ENCODE measurements at regions not wholly inside any gene's neighbourhood (a gene's known extent, or its start where the extent isn't known, plus 50 kb on each side); places are given as distances from the start of the nearest gene placed in this dataset.

- H3K4me3 Mint-ChIP-seq (ENCODE audit: unreplicated experiment) = no peak overlapping the region
Measured at GRCh38 chr7:16223963-16224707, 197.2 kb downstream of the CRPPA start.

GRCh38 chr7:16212610-16213009 is 208.7 kb downstream of the CRPPA start:
- Mint-ChIP-seq H3K27me3 (ENCODE audit: low read depth, unreplicated experiment) (no peaks in the 10 kb centered on the region), H3K9me3 (ENCODE audit: unreplicated experiment) (no peaks in the 10 kb centered on the region), H3K4me1 (ENCODE audit: low read depth, unreplicated experiment) (no peaks in the 10 kb centered on the region), H3K27ac (ENCODE audit: unreplicated experiment) (no peak overlapping the region), H3K36me3 (ENCODE audit: low read depth, unreplicated experiment) (no peaks in the 10 kb centered on the region), H3K4me3 (ENCODE audit: unreplicated experiment) (no peak overlapping the region)
- Histone ChIP-seq H3K27me3 (ENCODE audit: insufficient read depth, low read length) (no peaks in the 10 kb centered on the region), H3K9me3 (ENCODE audit: insufficient read depth, low read depth, low read length) (no peaks in the 10 kb centered on the region), H3K79me2 (ENCODE audit: insufficient read depth, low read length) (no peaks in the 10 kb centered on the region), H3K4me3 (ENCODE audit: insufficient read depth, low read depth, low read length) (no peak overlapping the region), H3K27ac (ENCODE audit: low read depth, low read length) (no peak overlapping the region), H3K4me1 (ENCODE audit: insufficient read depth, low read length) (no peaks in the 10 kb centered on the region), H2AFZ (ENCODE audit: low read depth, low read length) (no peak overlapping the region), H3K36me3 (ENCODE audit: insufficient read depth, low read length) (no peaks in the 10 kb centered on the region), H3K4me2 (ENCODE audit: low read length) (no peak overlapping the region), H3K9ac (ENCODE audit: low read length) (no peak overlapping the region), H4K20me1 (ENCODE audit: insufficient read depth, low read length) (no peaks in the 10 kb centered on the region)
- no peak for FAIRE-seq
- DNase-seq (ENCODE audit: low read depth) = no peak
- no peak for TF ChIP-seq CTCF (IDR thresholded peaks at IDR 0.05; ENCODE audit: insufficient read depth, low read depth, low read length)
- no peak for TF ChIP-seq EZH2 (IDR thresholded peaks at IDR 0.05; ENCODE audit: insufficient read depth, low read length)

More at GRCh38 chr7:16223963-16224707, 197.2 kb downstream of the CRPPA start:
- Mint-ChIP-seq H3K36me3 (ENCODE audit: low read depth, unreplicated experiment) (no peaks in the 10 kb centered on the region), H3K4me1 (ENCODE audit: low read depth, unreplicated experiment) (no peaks in the 10 kb centered on the region), H3K9me3 (ENCODE audit: unreplicated experiment) (no peaks in the 10 kb centered on the region), H3K27me3 (ENCODE audit: low read depth, unreplicated experiment) (no peaks in the 10 kb centered on the region), H3K27ac (ENCODE audit: unreplicated experiment) (no peak overlapping the region)
- Histone ChIP-seq H3K79me2 (ENCODE audit: insufficient read depth, low read length) (no peaks in the 10 kb centered on the region), H3K27me3 (ENCODE audit: insufficient read depth, low read length) (no peaks in the 10 kb centered on the region), H3K4me2 (ENCODE audit: low read length) (no peak overlapping the region), H3K4me1 (ENCODE audit: insufficient read depth, low read length) (no peaks in the 10 kb centered on the region), H3K36me3 (ENCODE audit: insufficient read depth, low read length) (no peaks in the 10 kb centered on the region), H3K9me3 (ENCODE audit: insufficient read depth, low read depth, low read length) (no peaks in the 10 kb centered on the region), H3K27ac (ENCODE audit: low read depth, low read length) (no peak overlapping the region), H4K20me1 (ENCODE audit: insufficient read depth, low read length) (no peaks in the 10 kb centered on the region), H3K4me3 (ENCODE audit: insufficient read depth, low read depth, low read length) (no peak overlapping the region), H2AFZ (ENCODE audit: low read depth, low read length) (no peak overlapping the region), H3K9ac (ENCODE audit: low read length) (no peak overlapping the region)
- no peak for TF ChIP-seq CTCF (IDR thresholded peaks at IDR 0.05; ENCODE audit: insufficient read depth, low read depth, low read length)
- DNase-seq (ENCODE audit: low read depth) = no peak
- FAIRE-seq = no peak

GRCh38 chr7:16212032-16212431 is 209.3 kb downstream of the CRPPA start:
- TF ChIP-seq EZH2 (IDR thresholded peaks at IDR 0.05; ENCODE audit: insufficient read depth, low read length) (no peak), CTCF (IDR thresholded peaks at IDR 0.05; ENCODE audit: insufficient read depth, low read depth, low read length) (no peak)
- Histone ChIP-seq H3K4me1 (ENCODE audit: insufficient read depth, low read length) (no peaks in the 10 kb centered on the region), H3K9me3 (ENCODE audit: insufficient read depth, low read depth, low read length) (no peaks in the 10 kb centered on the region), H3K36me3 (ENCODE audit: insufficient read depth, low read length) (no peaks in the 10 kb centered on the region), H3K27ac (ENCODE audit: low read depth, low read length) (no peak overlapping the region), H3K79me2 (ENCODE audit: insufficient read depth, low read length) (no peaks in the 10 kb centered on the region), H2AFZ (ENCODE audit: low read depth, low read length) (no peak overlapping the region), H3K9ac (ENCODE audit: low read length) (no peak overlapping the region), H3K27me3 (ENCODE audit: insufficient read depth, low read length) (no peaks in the 10 kb centered on the region), H3K4me2 (ENCODE audit: low read length) (no peak overlapping the region), H4K20me1 (ENCODE audit: insufficient read depth, low read length) (no peaks in the 10 kb centered on the region), H3K4me3 (ENCODE audit: insufficient read depth, low read depth, low read length) (no peak overlapping the region)
- Mint-ChIP-seq H3K36me3 (ENCODE audit: low read depth, unreplicated experiment) (no peaks in the 10 kb centered on the region), H3K4me1 (ENCODE audit: low read depth, unreplicated experiment) (no peaks in the 10 kb centered on the region), H3K27me3 (ENCODE audit: low read depth, unreplicated experiment) (no peaks in the 10 kb centered on the region), H3K4me3 (ENCODE audit: unreplicated experiment) (no peak overlapping the region), H3K27ac (ENCODE audit: unreplicated experiment) (no peak overlapping the region), H3K9me3 (ENCODE audit: unreplicated experiment) (no peaks in the 10 kb centered on the region)
- DNase-seq (ENCODE audit: low read depth) = no peak
- FAIRE-seq = no peak

Measured in astrocyte (in vitro differentiated cells and primary cell).